GM10248 (cell line): ENCODE measurements at regions not wholly inside any gene's neighbourhood (a gene's known extent, or its start where the extent isn't known, plus 50 kb on each side); places are given as distances from the start of the nearest gene placed in this dataset.

ENCODE experiments used
- CTCF ChIA-PET: fragments of 300-600 bp; sonication (Branson Sonifier 250); formaldehyde crosslinking; extraction: SDS; loops from one replicate; lab custom pipeline; 2021; ENCODE audit warnings: antibody characterized with exemption; lab: Yijun Ruan, JAX
- POLR2A ChIA-PET: fragments of 350-650 bp; sonication (Branson Sonifier 250); formaldehyde crosslinking; extraction: SDS; loops from one replicate; lab custom pipeline; 2020; ENCODE audit warnings: antibody characterized with exemption; lab: Yijun Ruan, JAX
- DNase-seq: peaks from one replicate; pipeline ENCODE4 v3.0.0; 2012; ENCODE audit errors: extremely low spot score
- CTCF ChIP-seq: IDR thresholded peaks from 2 replicates; pipeline ENCODE4 v1.5.1; 2012; ENCODE audit warnings: mild to moderate bottlenecking, low read depth; ENCODE audit errors: extremely low read depth, missing control alignments, control extremely low read depth

- ChIA-PET POLR2A (no interaction called here), CTCF (no interaction called here)
- no peak for TF ChIP-seq CTCF
- DNase-seq: no peak
These were observed 456.9 kb downstream of the BRD1 start for GRCh38 chr22:49370627-49371301.

- DNase-seq: no peak
- POLR2A ChIA-PET: no interaction called here
- TF ChIP-seq CTCF: no peak
- CTCF ChIA-PET: no interaction called here
These were observed 457.7 kb downstream of the BRD1 start for GRCh38 chr22:49369726-49370626.

GRCh38 chr22:49368976-49369725, 458.5 kb downstream of the BRD1 start:
- ChIA-PET CTCF (no interaction called here), POLR2A (no interaction called here)
- DNase-seq: no peak
- TF ChIP-seq CTCF: no peak

- CTCF ChIA-PET: no interaction called here
- POLR2A ChIA-PET: no interaction called here
- no peak for TF ChIP-seq CTCF
- no peak for DNase-seq
These were observed 459.3 kb downstream of the BRD1 start for GRCh38 chr22:49368221-49368975.

GRCh38 chr22:49367041-49367697, 460.5 kb downstream of the BRD1 start:
- ChIA-PET POLR2A (no interaction called here), CTCF (no interaction called here)
- DNase-seq: no peak
- TF ChIP-seq CTCF: no peak

GRCh38 chr22:49366437-49366836, 461.2 kb downstream of the BRD1 start:
- POLR2A ChIA-PET: no interaction called here
- CTCF ChIA-PET: no interaction called here
- TF ChIP-seq CTCF: no peak
- DNase-seq: no peak
